GM18861 (cell line): ENCODE measurements at regions not wholly inside any gene's neighbourhood (a gene's known extent, or its start where the extent isn't known, plus 50 kb on each side); places are given as distances from the start of the nearest gene placed in this dataset.

Experiments used
- ATAC-seq: cut with Tn5 transposase; IDR thresholded peaks from one replicate; pipeline ENCODE4 v1.9.1; 2021; ENCODE audit not compliant: unreplicated experiment

GRCh38 chr1:168991667-168992475 lies 114.6 kb upstream of the ATP1B1 start:
- ATAC-seq = no peak

GRCh38 chr1:169001353-169001752 lies 105.1 kb upstream of the ATP1B1 start:
- no peak for ATAC-seq

- no peak for ATAC-seq
Measured at GRCh38 chr1:169003864-169004516, 102.5 kb upstream of the ATP1B1 start.

GRCh38 chr1:169005776-169006175 lies 100.7 kb upstream of the ATP1B1 start:
- ATAC-seq = no peak

GRCh38 chr1:169009666-169010065 lies 96.8 kb upstream of the ATP1B1 start:
- no peak for ATAC-seq

- ATAC-seq = peak; percentile 75
Measured at GRCh38 chr1:169012416-169012815, 94.1 kb upstream of the ATP1B1 start.

GRCh38 chr1:169013821-169014220 lies 92.7 kb upstream of the ATP1B1 start:
- ATAC-seq = no peak

- no peak for ATAC-seq
Measured at GRCh38 chr1:169015464-169015863, 91.0 kb upstream of the ATP1B1 start.

- ATAC-seq = no peak
Measured at GRCh38 chr1:169018751-169019150, 87.7 kb upstream of the ATP1B1 start.

- no peak for ATAC-seq
Measured at GRCh38 chr1:169019419-169020058, 87.0 kb upstream of the ATP1B1 start.

- no peak for ATAC-seq
Measured at GRCh38 chr1:169020684-169021083, 85.8 kb upstream of the ATP1B1 start.

- ATAC-seq = no peak
Measured at GRCh38 chr1:169022648-169023047, 83.8 kb upstream of the ATP1B1 start.

GRCh38 chr1:169024255-169024654 lies 82.2 kb upstream of the ATP1B1 start:
- ATAC-seq = no peak

GRCh38 chr1:169024800-169025271 lies 81.7 kb upstream of the ATP1B1 start:
- ATAC-seq = peak; percentile 82

GRCh38 chr1:169025412-169025811 lies 81.1 kb upstream of the ATP1B1 start:
- ATAC-seq = peak; percentile 12

GRCh38 chr1:169027607-169028320 lies 78.7 kb upstream of the ATP1B1 start:
- ATAC-seq = peak; percentile 40

- no peak for ATAC-seq
Measured at GRCh38 chr1:169031566-169032224, 74.8 kb upstream of the ATP1B1 start.

GRCh38 chr1:169041366-169041765 lies 65.1 kb upstream of the ATP1B1 start:
- no peak for ATAC-seq

GRCh38 chr1:169042377-169042776 lies 64.1 kb upstream of the ATP1B1 start:
- no peak for ATAC-seq

- ATAC-seq = no peak
Measured at GRCh38 chr1:169043823-169044222, 62.7 kb upstream of the ATP1B1 start.

- peak; percentile 84 for ATAC-seq
Measured at GRCh38 chr1:169044296-169044695, 62.2 kb upstream of the ATP1B1 start.
